Prostate gland (tissue), 2 donors: ENCODE measurements at regions not wholly inside any gene's neighbourhood (a gene's known extent, or its start where the extent isn't known, plus 50 kb on each side); places are given as distances from the start of the nearest gene placed in this dataset.

Experiments
- POLR2A ChIP-seq: fragments of 450-650 bp; IDR thresholded peaks from one replicate; pipeline ENCODE4 v1.6.1; 2016; ENCODE audit warnings: antibody characterized with exemption, mild to moderate bottlenecking
- POLR2AphosphoS5 ChIP-seq: sonication (generic); formaldehyde crosslinking; IDR thresholded peaks from one replicate; pipeline ENCODE4 v1.6.1; 2017; ENCODE audit warnings: antibody characterized with exemption
- TF ChIP-seq, protein P1 (sequence below), 4 experiments: fragments of 200-600 bp in 2 of 4; fragments of 450-650 bp in 2 of 4; sonication (generic) in 2 of 4; IDR thresholded peaks; 1 replicate in 3 of 4; 2 replicates in 1 of 4; pipeline ENCODE4 v1.5.1; 2016 to 2019; ENCODE audit warnings: antibody characterized with exemption in 4 of 4, mild to moderate bottlenecking in 2 of 4, moderate library complexity in 2 of 4

GRCh38 chr4:10784621-10785020, 100.1 kb upstream of the CLNK start:
- TF ChIP-seq, protein P1, sequence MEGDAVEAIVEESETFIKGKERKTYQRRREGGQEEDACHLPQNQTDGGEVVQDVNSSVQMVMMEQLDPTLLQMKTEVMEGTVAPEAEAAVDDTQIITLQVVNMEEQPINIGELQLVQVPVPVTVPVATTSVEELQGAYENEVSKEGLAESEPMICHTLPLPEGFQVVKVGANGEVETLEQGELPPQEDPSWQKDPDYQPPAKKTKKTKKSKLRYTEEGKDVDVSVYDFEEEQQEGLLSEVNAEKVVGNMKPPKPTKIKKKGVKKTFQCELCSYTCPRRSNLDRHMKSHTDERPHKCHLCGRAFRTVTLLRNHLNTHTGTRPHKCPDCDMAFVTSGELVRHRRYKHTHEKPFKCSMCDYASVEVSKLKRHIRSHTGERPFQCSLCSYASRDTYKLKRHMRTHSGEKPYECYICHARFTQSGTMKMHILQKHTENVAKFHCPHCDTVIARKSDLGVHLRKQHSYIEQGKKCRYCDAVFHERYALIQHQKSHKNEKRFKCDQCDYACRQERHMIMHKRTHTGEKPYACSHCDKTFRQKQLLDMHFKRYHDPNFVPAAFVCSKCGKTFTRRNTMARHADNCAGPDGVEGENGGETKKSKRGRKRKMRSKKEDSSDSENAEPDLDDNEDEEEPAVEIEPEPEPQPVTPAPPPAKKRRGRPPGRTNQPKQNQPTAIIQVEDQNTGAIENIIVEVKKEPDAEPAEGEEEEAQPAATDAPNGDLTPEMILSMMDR (IDR thresholded peaks at IDR 0.05), result no peak
- TF ChIP-seq POLR2AphosphoS5 (no peak), POLR2A (no peak)
